GM19467 (cell line): ENCODE measurements at regions not wholly inside any gene's neighbourhood (a gene's known extent, or its start where the extent isn't known, plus 50 kb on each side); places are given as distances from the start of the nearest gene placed in this dataset.

ENCODE experiments used
- ATAC-seq: cut with Tn5 transposase; IDR thresholded peaks from one replicate; pipeline ENCODE4 v1.9.1; 2021; ENCODE audit warnings: mild to moderate bottlenecking, moderate library complexity; ENCODE audit not compliant: unreplicated experiment

GRCh38 chrX:9147726-9148125 lies 113.8 kb upstream of the FAM9B start:
- no peak for ATAC-seq

GRCh38 chrX:9148615-9149399 lies 114.9 kb upstream of the FAM9B start:
- ATAC-seq, result no peak

GRCh38 chrX:9149501-9150245 lies 115.7 kb upstream of the FAM9B start:
- ATAC-seq, result no peak

GRCh38 chrX:9151772-9152307 lies 117.9 kb upstream of the FAM9B start:
- ATAC-seq, result no peak

GRCh38 chrX:9153300-9153699 lies 119.4 kb upstream of the FAM9B start:
- ATAC-seq, result no peak

GRCh38 chrX:9158611-9159010 lies 124.7 kb upstream of the FAM9B start:
- ATAC-seq, result no peak

- no peak for ATAC-seq
These were observed 126.9 kb upstream of the FAM9B start for GRCh38 chrX:9160698-9161329.

- no peak for ATAC-seq
These were observed 128.8 kb upstream of the FAM9B start for GRCh38 chrX:9162698-9163097.

GRCh38 chrX:9163214-9163709 lies 129.3 kb upstream of the FAM9B start:
- ATAC-seq, result no peak

- ATAC-seq, result no peak
These were observed 130.2 kb upstream of the FAM9B start for GRCh38 chrX:9164086-9164485.

- ATAC-seq, result no peak
These were observed 130.9 kb upstream of the FAM9B start for GRCh38 chrX:9164533-9165426.

GRCh38 chrX:9166584-9166944 lies 132.6 kb upstream of the FAM9B start:
- no peak for ATAC-seq

GRCh38 chrX:9171841-9172463 lies 138.0 kb upstream of the FAM9B start:
- ATAC-seq, result no peak

GRCh38 chrX:9172464-9172850 lies 138.5 kb upstream of the FAM9B start:
- ATAC-seq, result no peak

- no peak for ATAC-seq
These were observed 146.7 kb upstream of the FAM9B start for GRCh38 chrX:9180623-9181022.

GRCh38 chrX:9182041-9182440 lies 148.1 kb upstream of the FAM9B start:
- no peak for ATAC-seq

GRCh38 chrX:9183481-9183880 lies 149.6 kb upstream of the FAM9B start:
- ATAC-seq, result no peak

GRCh38 chrX:9184211-9184610 lies 150.3 kb upstream of the FAM9B start:
- no peak for ATAC-seq

GRCh38 chrX:9188117-9188516 lies 154.2 kb upstream of the FAM9B start:
- no peak for ATAC-seq

- no peak for ATAC-seq
These were observed 155.4 kb upstream of the FAM9B start for GRCh38 chrX:9189286-9189685.
